ENCODE measurements at regions not wholly inside any gene's neighbourhood (a gene's known extent, or its start where the extent isn't known, plus 50 kb on each side); places are given as distances from the start of the nearest gene placed in this dataset.

- Histone ChIP-seq H3K27ac (ENCODE audit: low read depth, low read length) (no peak overlapping the region), H4K12ac (ENCODE audit: low read depth, low read length) (no peak overlapping the region), H4K8ac (ENCODE audit: low read depth, low read length) (no peak overlapping the region), H2BK5ac (ENCODE audit: low read depth, low read length, poor library complexity) (no peak overlapping the region), H4K91ac (ENCODE audit: low read depth, low read length) (no peak overlapping the region), H3K79me1 (ENCODE audit: low read length) (no peaks in the 10 kb centered on the region), H3K4me3 (ENCODE audit: low read depth, low read length) (no peak overlapping the region), H3K4me1 (ENCODE audit: control insufficient read depth in 1 of 2, insufficient read depth in 2 of 2, low read length in 2 of 2) (no peaks in the 10 kb centered on the region), H2BK120ac (ENCODE audit: insufficient read depth, low read length, poor library complexity) (no peak overlapping the region), H2AK5ac (ENCODE audit: low read length) (no peak overlapping the region), H3K9me3 (ENCODE audit: insufficient read depth, low read depth, low read length) (no peaks in the 10 kb centered on the region), H2BK12ac (ENCODE audit: low read length) (no peak overlapping the region), H3K9ac (ENCODE audit: low read length) (no peak overlapping the region), H3K79me2 (ENCODE audit: control insufficient read depth, insufficient read depth, low read length, poor library complexity) (no peaks in the 10 kb centered on the region), H3K18ac (ENCODE audit: low read length) (no peak overlapping the region), H3K14ac (ENCODE audit: low read length) (no peak overlapping the region), H3K4ac (ENCODE audit: low read depth, low read length) (no peak overlapping the region), H3K27me3 (ENCODE audit: insufficient read depth, low read length) (no peaks in the 10 kb centered on the region), H3K36me3 (ENCODE audit: control insufficient read depth in 1 of 2, insufficient read depth in 2 of 2, low read length in 2 of 2) (no peaks in the 10 kb centered on the region), H2AFZ (ENCODE audit: insufficient read depth, low read length, poor library complexity) (no peak overlapping the region), H3K23ac (ENCODE audit: low read length) (no peak overlapping the region), H3K4me2 (ENCODE audit: low read length) (no peak overlapping the region)
- WGBS (ENCODE audit: extremely low coverage, insufficient coverage, insufficient read length) = no CpG with 5 or more reads among the region's 8 CpGs
- DNase-seq = no peak
Measured at GRCh38 chr13:102947745-102948405, 102.0 kb downstream of the ERCC5 start.

GRCh38 chr13:102945886-102946285 is 100.1 kb downstream of the ERCC5 start:
- Histone ChIP-seq H3K27ac (ENCODE audit: low read depth, low read length) (no peak overlapping the region), H3K36me3 (ENCODE audit: control insufficient read depth in 1 of 2, insufficient read depth in 2 of 2, low read length in 2 of 2) (no peaks in the 10 kb centered on the region), H3K79me1 (ENCODE audit: low read length) (no peaks in the 10 kb centered on the region), H2AFZ (ENCODE audit: insufficient read depth, low read length, poor library complexity) (no peak overlapping the region), H3K9me3 (ENCODE audit: insufficient read depth, low read depth, low read length) (no peaks in the 10 kb centered on the region), H3K14ac (ENCODE audit: low read length) (no peak overlapping the region), H3K4ac (ENCODE audit: low read depth, low read length) (no peak overlapping the region), H3K9ac (ENCODE audit: low read length) (no peak overlapping the region), H2BK12ac (ENCODE audit: low read length) (no peak overlapping the region), H2BK120ac (ENCODE audit: insufficient read depth, low read length, poor library complexity) (no peak overlapping the region), H2BK5ac (ENCODE audit: low read depth, low read length, poor library complexity) (no peak overlapping the region), H2AK5ac (ENCODE audit: low read length) (no peak overlapping the region), H3K4me2 (ENCODE audit: low read length) (no peak overlapping the region), H3K18ac (ENCODE audit: low read length) (no peak overlapping the region), H3K4me1 (ENCODE audit: control insufficient read depth in 1 of 2, insufficient read depth in 2 of 2, low read length in 2 of 2) (no peaks in the 10 kb centered on the region), H3K79me2 (ENCODE audit: control insufficient read depth, insufficient read depth, low read length, poor library complexity) (no peaks in the 10 kb centered on the region), H3K4me3 (ENCODE audit: low read depth, low read length) (no peak overlapping the region), H4K91ac (ENCODE audit: low read depth, low read length) (no peak overlapping the region), H4K8ac (ENCODE audit: low read depth, low read length) (no peak overlapping the region), H3K23ac (ENCODE audit: low read length) (no peak overlapping the region), H4K12ac (ENCODE audit: low read depth, low read length) (no peak overlapping the region), H3K27me3 (ENCODE audit: insufficient read depth, low read length) (no peaks in the 10 kb centered on the region)
- DNase-seq = no peak
- no CpG with 5 or more reads among the region's 4 CpGs for WGBS (ENCODE audit: extremely low coverage, insufficient coverage, insufficient read length)

- Histone ChIP-seq H3K27ac (ENCODE audit: low read depth, low read length) (no peak overlapping the region), H3K4me2 (ENCODE audit: low read length) (no peak overlapping the region), H3K4me3 (ENCODE audit: low read depth, low read length) (no peak overlapping the region), H3K79me2 (ENCODE audit: control insufficient read depth, insufficient read depth, low read length, poor library complexity) (no peaks in the 10 kb centered on the region), H3K79me1 (ENCODE audit: low read length) (no peaks in the 10 kb centered on the region), H2AK5ac (ENCODE audit: low read length) (no peak overlapping the region), H3K14ac (ENCODE audit: low read length) (no peak overlapping the region), H3K18ac (ENCODE audit: low read length) (no peak overlapping the region), H2BK12ac (ENCODE audit: low read length) (no peak overlapping the region), H2AFZ (ENCODE audit: insufficient read depth, low read length, poor library complexity) (no peak overlapping the region), H2BK120ac (ENCODE audit: insufficient read depth, low read length, poor library complexity) (no peak overlapping the region), H2BK5ac (ENCODE audit: low read depth, low read length, poor library complexity) (no peak overlapping the region), H3K4me1 (ENCODE audit: control insufficient read depth in 1 of 2, insufficient read depth in 2 of 2, low read length in 2 of 2) (no peaks in the 10 kb centered on the region), H3K27me3 (ENCODE audit: insufficient read depth, low read length) (no peaks in the 10 kb centered on the region), H4K8ac (ENCODE audit: low read depth, low read length) (no peak overlapping the region), H3K9me3 (ENCODE audit: insufficient read depth, low read depth, low read length) (no peaks in the 10 kb centered on the region), H3K4ac (ENCODE audit: low read depth, low read length) (no peak overlapping the region), H3K9ac (ENCODE audit: low read length) (no peak overlapping the region), H4K12ac (ENCODE audit: low read depth, low read length) (no peak overlapping the region), H3K36me3 (ENCODE audit: control insufficient read depth in 1 of 2, insufficient read depth in 2 of 2, low read length in 2 of 2) (no peaks in the 10 kb centered on the region), H3K23ac (ENCODE audit: low read length) (no peak overlapping the region), H4K91ac (ENCODE audit: low read depth, low read length) (no peak overlapping the region)
- DNase-seq = no peak
- 100% methylated on average over 3 of the region's 7 CpGs for WGBS (ENCODE audit: extremely low coverage, insufficient coverage, insufficient read length)
Measured at GRCh38 chr13:102945324-102945815, 99.5 kb downstream of the ERCC5 start.

GRCh38 chr13:102944821-102945220 is 99.0 kb downstream of the ERCC5 start:
- no CpG with 5 or more reads among the region's 2 CpGs for WGBS (ENCODE audit: extremely low coverage, insufficient coverage, insufficient read length)
- H3K14ac ChIP-seq (ENCODE audit: low read length) = no peak overlapping the region
- H3K23ac ChIP-seq (ENCODE audit: low read length) = no peak overlapping the region
- no peak overlapping the region for H2AK5ac ChIP-seq (ENCODE audit: low read length)
- H2AFZ ChIP-seq (ENCODE audit: insufficient read depth, low read length, poor library complexity) = no peak overlapping the region
- H3K9ac ChIP-seq (ENCODE audit: low read length) = no peak overlapping the region
- H3K36me3 ChIP-seq (ENCODE audit: control insufficient read depth in 1 of 2, insufficient read depth in 2 of 2, low read length in 2 of 2) = no peaks in the 10 kb centered on the region
- no peaks in the 10 kb centered on the region for H3K79me2 ChIP-seq (ENCODE audit: control insufficient read depth, insufficient read depth, low read length, poor library complexity)
- H2BK12ac ChIP-seq (ENCODE audit: low read length) = no peak overlapping the region
- no peak overlapping the region for H4K91ac ChIP-seq (ENCODE audit: low read depth, low read length)
- H3K4me1 ChIP-seq (ENCODE audit: control insufficient read depth in 1 of 2, insufficient read depth in 2 of 2, low read length in 2 of 2) = no peaks in the 10 kb centered on the region
- peaks cover 2% of the 10 kb centered on the region for H3K9me3 ChIP-seq (ENCODE audit: insufficient read depth, low read depth, low read length)
- H3K4ac ChIP-seq (ENCODE audit: low read depth, low read length) = no peak overlapping the region
- H3K79me1 ChIP-seq (ENCODE audit: low read length) = no peaks in the 10 kb centered on the region
- no peak overlapping the region for H3K4me2 ChIP-seq (ENCODE audit: low read length)
- H3K18ac ChIP-seq (ENCODE audit: low read length) = no peak overlapping the region
- H3K27me3 ChIP-seq (ENCODE audit: insufficient read depth, low read length) = no peaks in the 10 kb centered on the region
- H4K8ac ChIP-seq (ENCODE audit: low read depth, low read length) = no peak overlapping the region
- H3K4me3 ChIP-seq (ENCODE audit: low read depth, low read length) = no peak overlapping the region
- no peak overlapping the region for H2BK5ac ChIP-seq (ENCODE audit: low read depth, low read length, poor library complexity)
- DNase-seq = no peak
- no peak overlapping the region for H3K27ac ChIP-seq (ENCODE audit: low read depth, low read length)
- no peak overlapping the region for H2BK120ac ChIP-seq (ENCODE audit: insufficient read depth, low read length, poor library complexity)
- H4K12ac ChIP-seq (ENCODE audit: low read depth, low read length) = no peak overlapping the region

All from trophoblast cell (in vitro differentiated cells and primary cell).